Left cardiac atrium (tissue), 4 donors: ENCODE measurements at regions not wholly inside any gene's neighbourhood (a gene's known extent, or its start where the extent isn't known, plus 50 kb on each side); places are given as distances from the start of the nearest gene placed in this dataset.

Experiments
- ATAC-seq, 2 donors: fragments of 200-7000 bp; cut with Tn5 transposase; one replicate each; pipeline ENCODE4 v1.9.1; 2020; ENCODE audit warnings: mild to moderate bottlenecking in 2 of 2, moderate library complexity in 2 of 2
- DNase-seq: peaks from one replicate; pipeline ENCODE4 v3.0.0-alpha.2; 2020
- intact Hi-C, 2 donors: fragments of 100-400 bp; cut with DNase I; formaldehyde crosslinking; loops; one replicate each; pipeline versions ENCODE4 v1.14.1 to v1.15.1; 2022 to 2023
- donor health status: DM: no; HTN: yes; CAD: no.
- donor health status: DM: no; HTN: yes; CAD: no; lungs with severe emphysema.
- donor health status: DM: yes; HTN: yes; CAD: no.
- donor health status: Dilated cardiomyopathy.

DNA sequence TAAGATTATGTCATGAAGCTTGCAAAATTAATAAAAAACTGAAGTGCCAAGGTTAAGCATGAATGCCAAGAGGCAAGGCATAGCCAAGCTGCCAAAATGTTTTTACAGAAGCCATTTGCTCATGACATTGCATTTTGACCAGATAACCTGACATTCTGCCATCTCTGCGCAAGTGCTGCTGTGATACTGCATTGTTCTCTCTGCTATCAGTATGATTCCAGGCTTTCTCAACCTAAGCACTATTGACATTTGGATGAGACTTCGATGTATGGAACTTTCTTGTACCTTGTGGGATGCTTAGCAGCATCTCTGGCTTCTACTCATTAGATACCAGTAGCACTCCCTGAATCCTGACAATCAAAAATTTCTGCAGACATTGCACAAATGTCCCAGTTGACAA is 139.2 kb downstream of the RASSF9 start:
- ATAC-seq (no peak), DNase-seq (no peak)
- intact Hi-C loops = no loop called here

DNA sequence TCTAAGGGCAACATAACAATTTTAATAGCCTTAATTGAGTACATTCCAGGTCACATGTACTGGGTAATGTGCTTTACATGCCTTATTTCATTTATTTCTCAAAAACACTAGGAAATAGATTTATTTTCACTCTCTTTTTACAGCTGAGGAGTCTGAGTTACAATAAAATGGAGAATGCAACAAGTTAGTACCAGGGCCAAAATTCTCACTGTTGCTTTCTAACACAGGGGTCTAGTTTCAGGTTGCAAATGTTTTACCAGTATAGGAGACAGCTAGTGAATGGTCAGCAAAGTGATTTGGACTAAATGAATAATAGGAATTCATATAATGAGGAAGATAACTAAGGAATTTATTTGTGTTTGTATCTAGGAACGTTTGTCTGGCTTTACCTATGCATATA is 137.3 kb downstream of the RASSF9 start:
- ATAC-seq (no peak), DNase-seq (no peak)
- intact Hi-C loops = no loop called here

DNA sequence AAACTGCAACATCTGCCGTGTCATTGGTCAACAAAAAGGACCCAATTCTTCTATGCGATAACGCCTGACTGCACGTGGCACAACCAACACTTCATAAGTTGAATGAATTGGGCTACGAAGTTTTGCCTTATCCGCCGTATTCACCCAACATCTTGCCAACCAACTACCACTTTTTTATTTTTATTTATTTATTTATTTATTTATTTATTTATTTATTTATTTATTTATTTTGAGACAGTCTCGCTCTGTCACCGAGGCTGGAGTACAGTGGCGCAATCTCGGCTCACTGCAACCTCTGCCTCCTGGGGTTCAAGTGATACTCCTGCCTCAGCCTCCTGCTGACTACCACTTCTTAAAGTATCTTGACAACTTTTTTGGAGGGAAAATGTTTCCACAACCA is 127.4 kb downstream of the RASSF9 start:
- ATAC-seq (no peak), DNase-seq (no peak)
- intact Hi-C loops = no loop called here

DNA sequence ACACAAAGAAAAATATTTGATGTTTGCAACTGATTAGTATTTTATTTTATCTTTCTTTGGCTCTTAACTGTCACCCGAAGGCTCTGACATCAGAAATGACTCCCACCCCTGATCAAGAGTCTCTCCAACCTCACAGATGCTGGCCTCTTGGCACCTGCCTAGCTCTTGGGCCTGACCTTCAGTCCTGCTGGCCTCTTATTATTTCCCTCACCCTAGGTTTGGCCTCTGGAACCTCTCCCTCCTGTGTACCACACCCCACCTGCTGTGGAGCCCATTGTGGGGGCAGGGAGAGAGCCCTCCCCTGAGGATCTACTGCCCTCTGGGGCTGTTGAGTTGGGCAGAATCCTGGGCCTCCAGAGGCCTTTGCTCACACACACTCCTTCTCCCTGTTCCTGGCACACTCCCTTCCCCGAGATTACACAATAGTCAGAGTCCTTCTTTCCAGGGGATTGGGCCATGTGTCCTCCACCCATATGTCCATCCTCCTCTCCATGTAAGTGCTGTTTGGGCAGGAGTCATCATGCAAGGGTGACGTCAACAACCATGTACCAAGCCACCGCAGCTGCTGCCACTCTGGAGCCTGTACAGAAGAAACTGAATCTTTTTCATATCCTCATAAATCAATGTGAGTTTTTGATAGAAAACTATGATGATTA is 124.3 kb downstream of the RASSF9 start:
- DNase-seq = peak; percentile 55
- intact Hi-C loops = no loop called here
- ATAC-seq = peak; percentile 83 to 88

DNA sequence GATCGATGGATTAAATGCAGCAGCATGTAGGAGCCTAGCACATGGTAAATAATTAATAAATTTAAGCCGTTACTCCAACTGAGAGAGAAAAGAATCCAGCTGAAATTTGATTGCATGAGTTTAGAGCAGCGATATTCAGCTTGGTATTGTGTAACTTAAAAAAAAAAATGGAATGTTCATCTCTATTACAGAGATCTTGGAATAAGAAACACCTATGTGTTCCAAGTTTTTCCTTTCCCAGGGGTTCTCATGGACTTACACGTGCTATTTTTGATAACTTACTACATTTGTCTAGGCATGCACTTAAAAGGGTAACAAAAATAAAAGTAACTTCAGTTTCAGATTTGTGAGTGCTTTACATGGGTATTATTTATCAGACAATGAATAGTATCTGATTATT is 122.8 kb downstream of the RASSF9 start:
- DNase-seq (no peak), ATAC-seq (peak; percentile 75 to 87)
- intact Hi-C loops = no loop called here

DNA sequence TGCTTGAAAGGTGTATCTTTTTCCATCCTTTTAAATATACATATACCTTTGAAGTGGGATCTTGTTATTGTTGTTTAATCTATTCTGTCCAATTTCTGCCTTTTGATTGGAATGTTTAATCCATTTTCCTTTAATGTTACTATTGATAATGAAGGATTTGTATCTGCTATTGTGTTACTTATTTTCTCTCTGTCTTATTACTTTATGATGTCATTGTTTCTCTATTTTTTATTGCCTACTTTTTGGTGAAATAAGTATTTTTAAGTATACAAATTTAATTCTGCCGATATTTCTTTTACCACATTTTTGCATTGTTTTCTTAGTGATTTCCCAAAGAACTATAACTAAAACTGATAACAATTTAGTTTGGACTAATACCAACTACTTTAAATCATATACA is 121.8 kb downstream of the RASSF9 start:
- no peak for ATAC-seq
- intact Hi-C loops = no loop called here
- no peak for DNase-seq

DNA sequence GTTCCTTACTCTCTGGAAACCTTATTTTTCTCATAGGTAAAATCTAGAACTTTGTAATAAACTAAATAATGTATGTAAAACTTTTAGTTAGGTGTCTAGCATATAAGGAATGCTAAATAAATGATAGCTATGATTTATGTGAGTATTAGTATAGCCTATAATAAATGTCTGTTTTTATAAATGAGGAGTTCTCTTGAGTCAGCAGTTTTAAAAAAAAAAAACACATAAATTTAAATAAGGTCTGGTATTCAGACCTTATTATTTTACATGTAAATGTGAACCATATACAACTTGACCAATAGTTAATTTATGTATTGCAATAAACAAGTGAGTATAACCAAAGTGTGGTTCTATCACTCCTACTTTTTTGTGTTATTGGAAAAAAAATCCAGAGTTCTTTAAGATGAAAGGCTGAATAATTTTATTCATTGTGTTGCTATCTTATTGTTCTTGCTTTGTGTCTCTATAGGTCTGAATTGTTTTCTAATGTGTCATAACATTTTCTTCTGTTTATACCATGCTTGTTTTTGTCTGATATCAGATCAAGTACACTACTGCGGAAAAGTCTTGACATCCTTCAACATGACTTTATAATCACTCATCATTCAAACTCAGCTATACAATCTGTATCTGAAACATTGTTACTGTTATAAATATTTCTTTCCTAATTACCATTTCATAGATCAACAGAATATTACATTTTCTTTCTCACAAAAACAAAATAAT is 115.7 kb downstream of the RASSF9 start:
- no peak for ATAC-seq
- intact Hi-C loops = no loop called here
- DNase-seq = no peak

DNA sequence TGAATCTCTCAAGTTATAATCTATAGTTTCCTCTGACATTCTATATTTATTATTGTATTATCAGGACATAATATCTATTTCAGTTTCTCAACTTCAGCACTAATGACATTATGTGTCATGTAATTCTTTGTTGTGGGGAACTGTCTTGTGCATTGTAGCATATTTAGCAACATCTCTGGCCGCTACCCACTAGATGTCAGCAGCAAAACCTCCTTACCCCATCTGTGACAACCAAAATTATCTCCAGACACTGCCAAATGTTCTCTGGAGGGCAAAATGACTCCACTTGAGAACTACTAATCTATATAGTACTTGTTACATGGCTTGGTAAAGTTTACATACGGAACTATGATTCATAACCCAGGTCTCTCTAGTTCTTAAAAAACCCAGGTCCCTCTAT is 110.2 kb downstream of the RASSF9 start:
- intact Hi-C loops = no loop called here
- DNase-seq (no peak), ATAC-seq (no peak)

DNA sequence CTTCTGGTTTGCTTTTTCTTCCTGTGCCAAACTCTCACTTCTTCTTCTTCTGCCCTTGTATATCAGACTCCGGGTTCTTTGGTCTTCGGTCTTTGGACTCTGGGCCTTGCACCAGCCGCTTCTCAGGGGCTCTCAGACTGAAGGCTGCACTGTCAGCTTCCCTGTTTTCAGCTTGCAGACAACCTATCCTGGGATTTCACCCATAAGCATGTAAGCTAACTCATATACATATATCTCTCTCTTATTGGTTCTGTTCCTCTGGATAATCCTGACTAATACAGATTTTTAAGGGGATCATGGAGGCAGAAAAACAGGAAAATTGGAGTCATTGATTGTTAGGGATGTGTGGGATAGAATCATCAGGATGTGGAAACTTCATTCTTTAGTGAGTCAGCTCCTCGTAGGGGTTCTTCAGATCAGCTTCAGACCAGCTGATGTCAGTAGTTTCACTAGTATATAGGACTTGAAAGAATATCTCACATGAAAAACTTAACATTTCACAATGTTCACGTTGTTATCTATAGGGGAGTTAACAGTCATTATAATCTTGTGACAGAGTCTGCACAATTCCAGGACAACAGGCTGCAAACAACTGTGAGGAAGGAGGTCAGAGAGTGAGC is 102.9 kb downstream of the RASSF9 start:
- ATAC-seq (no peak), DNase-seq (no peak)
- intact Hi-C loops = no loop called here

DNA sequence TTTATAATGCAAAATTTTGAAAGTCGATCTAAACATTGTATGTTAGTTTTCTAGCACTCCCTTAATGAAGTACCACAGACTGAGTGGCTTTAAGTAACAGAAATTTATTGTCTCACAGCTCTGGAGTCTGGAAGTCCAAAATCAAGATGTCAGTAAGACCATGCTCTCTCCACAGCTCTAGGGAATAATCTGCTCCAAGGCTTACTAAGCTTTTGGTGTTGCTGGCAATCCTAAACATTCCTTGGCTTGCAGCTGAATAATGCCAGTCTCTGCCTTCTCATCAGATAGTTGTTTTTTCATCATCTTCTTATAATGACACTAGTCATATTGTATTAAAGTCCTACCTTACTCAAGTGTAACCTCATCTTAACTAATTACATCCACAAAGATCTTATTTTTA is 102.2 kb downstream of the RASSF9 start:
- intact Hi-C loops = no loop called here
- DNase-seq = no peak
- ATAC-seq = no peak

DNA sequence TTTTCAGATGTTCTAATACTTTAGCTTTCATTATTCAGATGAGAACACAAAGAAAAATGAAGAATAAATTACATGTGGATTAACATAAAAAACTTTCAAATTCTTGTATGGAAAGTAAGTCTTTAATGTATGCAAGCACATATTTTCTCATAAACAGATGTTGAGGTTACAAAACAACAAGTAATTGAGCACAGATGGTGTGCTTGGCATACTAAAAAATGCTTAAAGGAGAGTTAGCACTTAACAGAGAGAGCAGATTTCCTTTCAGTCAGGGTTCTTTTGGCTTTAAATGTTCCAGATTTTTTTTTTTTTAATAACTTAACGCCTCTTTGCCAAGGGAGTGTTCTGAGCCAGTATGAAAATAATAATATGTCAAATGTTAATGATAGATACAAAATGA is 96.0 kb downstream of the RASSF9 start:
- ATAC-seq (no peak), DNase-seq (no peak)
- intact Hi-C loops = no loop called here

DNA sequence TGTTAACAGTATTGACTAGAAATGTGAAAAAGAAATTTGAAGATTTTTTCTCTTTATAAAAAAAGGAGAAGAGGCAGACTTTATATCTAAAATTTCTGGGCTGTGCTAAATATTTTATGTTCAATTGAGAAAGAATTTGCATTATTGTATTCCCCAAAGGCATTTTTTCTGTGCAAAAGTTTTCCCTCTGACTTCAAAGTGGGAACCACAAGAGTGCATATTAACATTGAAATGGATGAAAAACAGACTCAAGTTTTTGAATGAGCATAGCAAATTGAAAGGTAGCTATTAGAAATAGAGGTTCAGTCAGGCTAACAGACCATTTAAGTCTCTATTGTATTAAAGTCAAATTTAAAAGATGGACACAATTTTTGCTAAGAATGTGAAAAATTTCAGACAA is 95.2 kb downstream of the RASSF9 start:
- no peak for DNase-seq
- ATAC-seq = no peak
- intact Hi-C loops = no loop called here

DNA sequence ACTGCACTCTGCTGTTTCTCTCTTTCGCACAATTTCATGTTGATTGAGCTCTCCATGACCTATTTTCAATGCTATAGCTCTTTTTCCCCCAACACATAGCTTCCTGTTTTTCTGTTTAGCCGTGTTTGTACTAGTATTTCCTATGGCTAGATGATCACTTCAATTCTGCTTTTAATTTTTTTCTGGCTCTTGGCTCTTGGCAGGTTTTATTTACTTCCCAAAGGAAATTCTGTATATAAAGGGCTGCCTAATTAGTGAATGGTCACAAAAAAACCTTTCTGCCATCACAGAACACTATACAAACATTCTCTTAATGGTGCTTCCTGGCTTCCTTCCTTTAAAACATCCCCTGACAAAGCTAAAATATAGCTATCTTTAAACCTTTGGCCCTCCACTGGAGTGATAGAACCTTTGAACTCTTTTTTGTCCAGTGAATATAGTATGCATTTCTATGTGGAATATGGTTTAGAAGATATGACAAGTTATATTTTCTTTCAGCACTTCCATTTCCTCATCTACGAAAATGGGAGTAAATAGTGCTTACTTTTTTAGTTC is 88.2 kb downstream of the RASSF9 start:
- ATAC-seq (no peak), DNase-seq (no peak)
- intact Hi-C loops = no loop called here
